Right atrium auricular region (tissue), 2 donors: ENCODE measurements at regions not wholly inside any gene's neighbourhood (a gene's known extent, or its start where the extent isn't known, plus 50 kb on each side); places are given as distances from the start of the nearest gene placed in this dataset.

ENCODE experiments used
- DNase-seq: peaks from one replicate; pipeline ENCODE4 v3.0.0-alpha.2; 2019; ENCODE audit warnings: low spot score
- H3K27ac ChIP-seq, 2 donors: fragments of 200-600 bp; sonication (generic); 1 replicate in 1 of 2; 2 replicates in 1 of 2; pipeline ENCODE4 v1.5.1; 2016 to 2019
- H3K27me3 ChIP-seq, 2 donors: fragments of 200-600 bp; sonication (generic); one replicate each; pipeline versions ENCODE4 v1.5.1 to v1.6.0; 2017 to 2019
- H3K36me3 ChIP-seq: fragments of 200-600 bp; sonication (generic); one replicate; pipeline ENCODE4 v1.5.1; 2016
- H3K4me1 ChIP-seq, 2 donors: fragments of 200-600 bp; sonication (generic); one replicate each; pipeline versions ENCODE4 v1.5.1 to v1.6.0; 2017 to 2019
- H3K4me3 ChIP-seq, 2 donors: fragments of 200-600 bp; sonication (generic); 1 replicate in 1 of 2; 2 replicates in 1 of 2; pipeline ENCODE4 v1.5.1; 2017 to 2019; ENCODE audit warnings: mild to moderate bottlenecking in 1 of 2, moderate library complexity in 1 of 2
- H3K9me3 ChIP-seq, 2 donors: fragments of 200-600 bp; sonication (generic); one replicate each; pipeline ENCODE4 v1.5.1; 2019
- CTCF ChIP-seq, 2 donors: fragments of 200-600 bp; sonication (generic); IDR thresholded peaks; one replicate each; pipeline ENCODE4 v1.5.1; 2019; ENCODE audit warnings: antibody characterized with exemption in 2 of 2

- TF ChIP-seq CTCF (IDR thresholded peaks at IDR 0.05) = no peak
- Histone ChIP-seq H3K9me3 (no peaks in the 10 kb centered on the region), H3K36me3 (no peaks in the 10 kb centered on the region), H3K4me3 (no peak overlapping the region), H3K4me1 (no peaks in the 10 kb centered on the region), H3K27ac (no peak overlapping the region), H3K27me3 (no peaks in the 10 kb centered on the region)
- no peak for DNase-seq
These were observed 119.6 kb upstream of the PMFBP1 start for GRCh38 chr16:72291531-72291981.

GRCh38 chr16:72291121-72291520 is 119.2 kb upstream of the PMFBP1 start:
- Histone ChIP-seq H3K9me3 (no peaks in the 10 kb centered on the region), H3K27ac (no peak overlapping the region)
- DNase-seq = no peak

GRCh38 chr16:72287649-72288048 is 115.7 kb upstream of the PMFBP1 start:
- H3K36me3 ChIP-seq = no peaks in the 10 kb centered on the region
- no peak overlapping the region for H3K27ac ChIP-seq
- H3K4me3 ChIP-seq = no peak overlapping the region
- DNase-seq = no peak
- no peaks in the 10 kb centered on the region for H3K9me3 ChIP-seq
- H3K27me3 ChIP-seq = no peaks in the 10 kb centered on the region
- TF ChIP-seq CTCF (IDR thresholded peaks at IDR 0.05) = no peak
- no peaks in the 10 kb centered on the region for H3K4me1 ChIP-seq

More at GRCh38 chr16:72291121-72291520, 119.2 kb upstream of the PMFBP1 start:
- Histone ChIP-seq H3K4me1 (no peaks in the 10 kb centered on the region), H3K4me3 (no peak overlapping the region), H3K36me3 (no peaks in the 10 kb centered on the region), H3K27me3 (no peaks in the 10 kb centered on the region)
- TF ChIP-seq CTCF (IDR thresholded peaks at IDR 0.05) = no peak

GRCh38 chr16:72286936-72287620 is 115.1 kb upstream of the PMFBP1 start:
- Histone ChIP-seq H3K4me3 (no peak overlapping the region), H3K9me3 (no peaks in the 10 kb centered on the region), H3K4me1 (no peaks in the 10 kb centered on the region), H3K36me3 (no peaks in the 10 kb centered on the region), H3K27ac (no peak overlapping the region), H3K27me3 (no peaks in the 10 kb centered on the region)
- no peak for DNase-seq
- no peak for TF ChIP-seq CTCF (IDR thresholded peaks at IDR 0.05)

GRCh38 chr16:72285728-72286127 is 113.8 kb upstream of the PMFBP1 start:
- no peak for DNase-seq
- Histone ChIP-seq H3K36me3 (no peaks in the 10 kb centered on the region), H3K4me1 (no peaks in the 10 kb centered on the region), H3K27me3 (no peaks in the 10 kb centered on the region), H3K9me3 (no peaks in the 10 kb centered on the region), H3K27ac (no peak overlapping the region), H3K4me3 (no peak overlapping the region)
- no peak for TF ChIP-seq CTCF (IDR thresholded peaks at IDR 0.05)

GRCh38 chr16:72285324-72285723 is 113.4 kb upstream of the PMFBP1 start:
- no peaks in the 10 kb centered on the region for H3K4me1 ChIP-seq
- no peaks in the 10 kb centered on the region for H3K36me3 ChIP-seq
- no peaks in the 10 kb centered on the region for H3K27me3 ChIP-seq
- no peak overlapping the region for H3K27ac ChIP-seq
- H3K9me3 ChIP-seq = no peaks in the 10 kb centered on the region
- no peak overlapping the region for H3K4me3 ChIP-seq
- no peak for TF ChIP-seq CTCF (IDR thresholded peaks at IDR 0.05)
- no peak for DNase-seq
